Breast epithelium (tissue), 4 donors: ENCODE measurements at regions not wholly inside any gene's neighbourhood (a gene's known extent, or its start where the extent isn't known, plus 50 kb on each side); places are given as distances from the start of the nearest gene placed in this dataset.

Source experiments
- DNase-seq, 2 donors: peaks; one replicate each; pipeline ENCODE4 v3.0.0-alpha.2; 2019; ENCODE audit warnings: low spot score in 2 of 2
- H3K27ac ChIP-seq, 2 donors: fragments of 200-600 bp; sonication (generic) in 1 of 2; one replicate each; pipeline ENCODE4 v1.5.1; 2016 to 2019; ENCODE audit warnings: mild to moderate bottlenecking in 1 of 2
- H3K27me3 ChIP-seq, 2 donors: fragments of 200-600 bp; sonication (generic) in 1 of 2; one replicate each; pipeline versions ENCODE4 v1.5.1 to v1.6.0; 2017 to 2019; ENCODE audit warnings: control low read depth in 1 of 2, mild to moderate bottlenecking in 1 of 2
- H3K36me3 ChIP-seq: fragments of 200-600 bp; one replicate; pipeline ENCODE4 v1.5.1; 2019
- H3K4me1 ChIP-seq, 2 donors: fragments of 200-600 bp; sonication (generic); one replicate each; pipeline ENCODE4 v1.5.1; 2016 to 2019; ENCODE audit warnings: control low read depth in 1 of 2
- H3K4me3 ChIP-seq, 3 donors: fragments of 200-600 bp; sonication (generic); 1 replicate in 2 of 3; 2 replicates in 1 of 3; pipeline ENCODE4 v1.5.1; 2016 to 2019; ENCODE audit warnings: mild to moderate bottlenecking in 3 of 3, moderate library complexity in 2 of 3
- H3K9me3 ChIP-seq, 2 donors: fragments of 200-600 bp; sonication (generic) in 1 of 2; one replicate each; pipeline ENCODE4 v1.5.1; 2016 to 2019; ENCODE audit warnings: control low read depth in 1 of 2
- POLR2A ChIP-seq: fragments of 450-650 bp; IDR thresholded peaks from one replicate; pipeline ENCODE4 v1.6.1; 2016; ENCODE audit warnings: antibody characterized with exemption, mild to moderate bottlenecking, moderate library complexity
- POLR2AphosphoS5 ChIP-seq, 3 donors: sonication (generic); formaldehyde crosslinking; IDR thresholded peaks; one replicate each; pipeline ENCODE4 v1.6.1; 2017; ENCODE audit warnings: antibody characterized with exemption in 3 of 3
- intact Hi-C: fragments of 100-400 bp; cut with DNase I; formaldehyde crosslinking; loops from one replicate; pipeline ENCODE4 v1.15.1; 2023; ENCODE audit warnings: low total_unique reads
- TF ChIP-seq, protein P1 (sequence below), 3 donors: fragments of 450-650 bp; IDR thresholded peaks; one replicate each; pipeline ENCODE4 v1.5.1; 2016 to 2017; ENCODE audit warnings: antibody characterized with exemption in 3 of 3, mild to moderate bottlenecking in 3 of 3, moderate library complexity in 3 of 3

DNA sequence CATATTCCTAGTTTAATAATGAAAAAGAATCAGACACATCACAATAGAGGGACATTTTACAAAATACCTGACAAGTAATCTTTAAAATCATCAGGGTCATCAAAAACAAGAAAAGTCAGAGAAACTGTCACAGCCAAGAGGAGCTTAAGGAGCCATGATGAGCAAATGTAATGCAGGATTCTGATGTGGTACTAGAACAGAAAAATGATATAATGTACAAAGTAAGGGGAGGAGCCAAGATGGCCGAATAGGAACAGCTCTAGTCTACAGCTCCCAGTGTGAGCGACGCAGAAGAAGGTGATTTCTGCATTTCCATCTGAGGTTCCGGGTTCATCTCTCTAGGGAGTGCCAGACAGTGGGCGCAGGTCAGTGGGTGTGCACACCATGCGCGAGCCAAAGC, 198.0 kb upstream of the FAT3 start:
- no peak overlapping the region for H3K27ac ChIP-seq
- H3K9me3 ChIP-seq: no peaks in the 10 kb centered on the region
- H3K36me3 ChIP-seq: no peaks in the 10 kb centered on the region
- no peak for DNase-seq
- no peak for TF ChIP-seq POLR2A
- no peak for TF ChIP-seq POLR2AphosphoS5 (IDR thresholded peaks at IDR 0.05)
- TF ChIP-seq, protein P1, sequence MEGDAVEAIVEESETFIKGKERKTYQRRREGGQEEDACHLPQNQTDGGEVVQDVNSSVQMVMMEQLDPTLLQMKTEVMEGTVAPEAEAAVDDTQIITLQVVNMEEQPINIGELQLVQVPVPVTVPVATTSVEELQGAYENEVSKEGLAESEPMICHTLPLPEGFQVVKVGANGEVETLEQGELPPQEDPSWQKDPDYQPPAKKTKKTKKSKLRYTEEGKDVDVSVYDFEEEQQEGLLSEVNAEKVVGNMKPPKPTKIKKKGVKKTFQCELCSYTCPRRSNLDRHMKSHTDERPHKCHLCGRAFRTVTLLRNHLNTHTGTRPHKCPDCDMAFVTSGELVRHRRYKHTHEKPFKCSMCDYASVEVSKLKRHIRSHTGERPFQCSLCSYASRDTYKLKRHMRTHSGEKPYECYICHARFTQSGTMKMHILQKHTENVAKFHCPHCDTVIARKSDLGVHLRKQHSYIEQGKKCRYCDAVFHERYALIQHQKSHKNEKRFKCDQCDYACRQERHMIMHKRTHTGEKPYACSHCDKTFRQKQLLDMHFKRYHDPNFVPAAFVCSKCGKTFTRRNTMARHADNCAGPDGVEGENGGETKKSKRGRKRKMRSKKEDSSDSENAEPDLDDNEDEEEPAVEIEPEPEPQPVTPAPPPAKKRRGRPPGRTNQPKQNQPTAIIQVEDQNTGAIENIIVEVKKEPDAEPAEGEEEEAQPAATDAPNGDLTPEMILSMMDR (IDR thresholded peaks at IDR 0.05): no peak
- no peaks in the 10 kb centered on the region for H3K27me3 ChIP-seq
- intact Hi-C loops: no loop called here
- no peaks in the 10 kb centered on the region for H3K4me1 ChIP-seq
- H3K4me3 ChIP-seq: no peak overlapping the region

DNA sequence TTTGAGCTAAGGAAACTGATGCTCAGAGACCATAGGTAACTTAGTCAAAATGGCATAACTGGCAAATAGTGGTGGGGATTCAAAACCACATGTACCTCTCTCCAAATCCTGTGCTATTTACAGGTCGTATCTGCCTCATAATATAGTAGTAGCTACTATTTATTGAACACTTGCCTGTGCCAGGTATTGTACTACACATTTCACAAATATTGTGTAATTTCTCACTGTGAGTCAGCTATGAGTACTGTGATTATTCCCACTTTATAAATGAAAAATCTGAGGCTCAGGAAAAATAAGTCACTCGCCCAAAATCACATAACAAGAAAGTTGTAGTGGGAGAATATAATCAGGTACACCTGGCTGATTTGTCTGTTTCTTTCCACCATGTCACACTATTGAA, 199.8 kb upstream of the FAT3 start:
- TF ChIP-seq POLR2AphosphoS5 (IDR thresholded peaks at IDR 0.05): no peak
- TF ChIP-seq, protein P1 (IDR thresholded peaks at IDR 0.05): no peak
- TF ChIP-seq POLR2A: no peak
- intact Hi-C loops: no loop called here

DNA sequence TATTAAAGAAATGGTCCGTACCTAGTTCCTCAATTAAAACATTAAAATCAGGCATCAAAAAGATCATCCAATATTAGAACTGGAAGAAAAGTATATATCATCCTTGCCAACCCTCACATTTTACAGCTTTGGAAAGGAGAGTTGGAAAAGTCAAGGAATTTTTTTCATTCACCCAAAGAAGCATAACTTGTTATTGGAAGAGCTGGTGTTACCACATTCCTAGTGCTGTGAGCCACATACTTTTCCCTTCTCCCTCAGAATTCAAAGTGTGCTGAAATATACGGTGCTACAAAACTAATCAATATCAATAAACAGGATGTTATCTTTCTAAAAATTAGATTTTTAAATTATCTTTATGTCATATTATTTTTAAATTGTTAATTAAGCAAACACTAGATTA, 202.1 kb upstream of the FAT3 start:
- H3K36me3 ChIP-seq: no peaks in the 10 kb centered on the region
- H3K4me3 ChIP-seq: no peak overlapping the region

More for the DNA sequence above, 199.8 kb upstream of the FAT3 start:
- Histone ChIP-seq H3K36me3 (no peaks in the 10 kb centered on the region), H3K4me1 (no peaks in the 10 kb centered on the region), H3K9me3 (no peaks in the 10 kb centered on the region), H3K27ac (no peak overlapping the region), H3K27me3 (no peaks in the 10 kb centered on the region), H3K4me3 (no peak overlapping the region)
- no peak for DNase-seq

DNA sequence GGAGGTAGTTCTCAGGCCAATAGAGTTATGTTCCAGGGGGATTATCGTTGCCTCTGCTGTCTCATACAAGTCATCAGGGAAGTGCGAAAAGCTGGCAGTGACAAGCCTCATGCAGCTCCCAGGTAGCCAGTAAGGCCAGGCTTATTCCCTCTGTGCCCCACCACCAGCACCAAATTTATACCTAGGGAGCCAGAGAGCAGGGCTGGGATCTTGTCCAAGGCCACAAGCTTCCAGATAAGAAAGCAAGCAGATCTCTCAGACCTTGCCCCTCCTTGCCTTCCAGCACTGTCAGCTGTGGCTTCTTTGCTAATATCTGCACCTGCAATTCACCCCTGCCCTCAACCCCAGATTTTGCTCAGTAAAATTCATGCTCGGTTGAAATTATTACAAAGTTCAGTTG, 206.3 kb upstream of the FAT3 start:
- DNase-seq: no peak
- Histone ChIP-seq H3K9me3 (peaks cover 0 to 31% of the 10 kb centered on the region in 2 donors), H3K4me1 (no peaks in the 10 kb centered on the region), H3K4me3 (no peak overlapping the region), H3K27ac (no peak overlapping the region), H3K27me3 (no peaks in the 10 kb centered on the region), H3K36me3 (no peaks in the 10 kb centered on the region)
- intact Hi-C loops: no loop called here
- no peak for TF ChIP-seq POLR2AphosphoS5 (IDR thresholded peaks at IDR 0.05)
- TF ChIP-seq, protein P1 (IDR thresholded peaks at IDR 0.05): no peak
- no peak for TF ChIP-seq POLR2A

More for the DNA sequence above, 202.1 kb upstream of the FAT3 start:
- Histone ChIP-seq H3K9me3 (no peaks in the 10 kb centered on the region), H3K4me1 (no peaks in the 10 kb centered on the region), H3K27ac (no peak overlapping the region), H3K27me3 (no peaks in the 10 kb centered on the region)
- TF ChIP-seq, protein P1 (IDR thresholded peaks at IDR 0.05): no peak
- TF ChIP-seq POLR2AphosphoS5 (IDR thresholded peaks at IDR 0.05): no peak
- TF ChIP-seq POLR2A: no peak
- intact Hi-C loops: no loop called here
- DNase-seq: no peak

DNA sequence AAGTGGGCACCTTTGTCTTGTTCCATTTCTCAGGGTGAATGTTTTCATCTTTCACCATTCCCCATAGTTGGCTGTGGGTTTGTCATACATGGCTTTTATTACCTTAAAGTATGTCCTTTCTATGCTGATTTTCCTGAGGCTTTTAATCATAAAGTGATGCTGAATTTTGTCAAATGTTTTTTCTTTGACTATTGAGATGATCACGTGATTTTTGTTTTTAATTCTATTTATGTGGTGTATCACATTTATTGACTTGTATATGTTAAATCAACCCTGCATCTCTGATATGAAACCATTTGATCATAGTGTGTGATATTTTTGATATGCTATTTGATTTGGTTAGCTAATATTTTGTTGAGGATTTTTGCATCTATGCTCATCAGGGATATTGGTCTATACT, 216.4 kb upstream of the FAT3 start:
- Histone ChIP-seq H3K36me3 (no peaks in the 10 kb centered on the region), H3K27ac (no peak overlapping the region), H3K4me3 (no peak overlapping the region), H3K9me3 (peaks cover 0 to 5% of the 10 kb centered on the region in 2 donors), H3K4me1 (no peaks in the 10 kb centered on the region), H3K27me3 (no peaks in the 10 kb centered on the region)
- TF ChIP-seq POLR2AphosphoS5 (IDR thresholded peaks at IDR 0.05) (no peak), POLR2A (no peak)
- TF ChIP-seq, protein P1 (IDR thresholded peaks at IDR 0.05): no peak
- no peak for DNase-seq
- intact Hi-C loops: no loop called here
